Ovary (tissue), 7 donors: ENCODE measurements at regions not wholly inside any gene's neighbourhood (a gene's known extent, or its start where the extent isn't known, plus 50 kb on each side); places are given as distances from the start of the nearest gene placed in this dataset.

Experiments used
- DNase-seq, 5 donors: peaks; one replicate each; pipeline ENCODE4 v3.0.0-alpha.2; 2019 to 2020
- H3K27ac ChIP-seq, 2 donors: fragments of 200-600 bp; one replicate each; pipeline versions ENCODE4 v1.5.1 to v1.8.0; 2019 to 2022
- H3K27me3 ChIP-seq: fragments of 200-600 bp; one replicate; pipeline ENCODE4 v1.8.0; 2022
- H3K36me3 ChIP-seq: fragments of 200-600 bp; sonication (generic); one replicate; pipeline ENCODE4 v1.5.1; 2019
- H3K4me1 ChIP-seq: one replicate; pipeline ENCODE4 v1.8.1; 2013; ENCODE audit warnings: mild to moderate bottlenecking, moderate library complexity; ENCODE audit not compliant: insufficient read depth
- H3K4me3 ChIP-seq: fragments of 200-600 bp; sonication (generic); one replicate; pipeline ENCODE4 v1.5.1; 2017
- H3K9me3 ChIP-seq, 2 donors: fragments of 200-600 bp in 1 of 2; sonication (generic) in 1 of 2; one replicate each; pipeline versions ENCODE4 v1.5.1 to v1.8.1; 2013 to 2019; ENCODE audit warnings: mild to moderate bottlenecking in 1 of 2, moderate library complexity in 1 of 2
- CTCF ChIP-seq, 3 donors: fragments of 450-650 bp in 2 of 3; fragments of 200-600 bp in 1 of 3; IDR thresholded peaks; one replicate each; pipeline versions ENCODE4 v1.5.1 to v1.8.0; 2016 to 2022; ENCODE audit warnings: antibody characterized with exemption in 3 of 3, mild to moderate bottlenecking in 1 of 3
- EP300 ChIP-seq: sonication (generic); formaldehyde crosslinking; IDR thresholded peaks from one replicate; pipeline ENCODE4 v1.6.1; 2017; ENCODE audit warnings: antibody characterized with exemption
- POLR2A ChIP-seq: fragments of 450-650 bp; IDR thresholded peaks from one replicate; pipeline ENCODE4 v1.6.1; 2017; ENCODE audit warnings: antibody characterized with exemption, mild to moderate bottlenecking, moderate library complexity
- WGBS, 3 donors: extraction: QIAGEN DNeasy Blood & Tissue Kit in 1 of 3; methylation state at CpG; one replicate each; pipeline versions ENCODE4 v1.1.5 to v1.1.7; 2013 to 2017; 5-methylcytosine and 5-hydroxymethylcytosine counted together
- intact Hi-C, 4 donors: fragments of 100-400 bp; cut with DNase I; formaldehyde crosslinking; loops; one replicate each; pipeline versions ENCODE4 v1.11.0 to v1.15.1; 2022 to 2023
- donor health status: DM: no; HTN: no; CAD: no; lungs with moderate emphysema.
- donor health status: DM: no; HTN: no; CAD: no.
- donor health status: Bipolar disorder and iron deficiency.
- donor health status: DM: no; HTN: no; CAD: no.
- donor health status: DM: yes; HTN: yes; CAD: no.

- Histone ChIP-seq H3K27ac (no peak overlapping the region), H3K4me3 (no peak overlapping the region), H3K4me1 (no peaks in the 10 kb centered on the region), H3K27me3 (no peaks in the 10 kb centered on the region), H3K36me3 (no peaks in the 10 kb centered on the region), H3K9me3 (no peaks in the 10 kb centered on the region)
- 32 to 43% (median 39%) methylated on average over 3 of the region's 3 CpGs for WGBS, 3 donors
- DNase-seq = no peak
- intact Hi-C loops = no loop called here
- TF ChIP-seq POLR2A (no peak), EP300 (no peak)
Measured at GRCh38 chr4:79185526-79186045, 140.3 kb downstream of the NAA11 start.

- Histone ChIP-seq H3K4me3 (no peak overlapping the region), H3K27me3 (no peaks in the 10 kb centered on the region), H3K27ac (no peak overlapping the region), H3K36me3 (no peaks in the 10 kb centered on the region), H3K9me3 (no peaks in the 10 kb centered on the region), H3K4me1 (no peaks in the 10 kb centered on the region)
- DNase-seq = no peak
- 15 to 45% (median 34%) methylated on average over 4 of the region's 4 CpGs for WGBS, 3 donors
- intact Hi-C loops = no loop called here
- no peak for TF ChIP-seq CTCF (IDR thresholded peaks at IDR 0.05)
- TF ChIP-seq POLR2A = no peak
- no peak for TF ChIP-seq EP300
Measured at GRCh38 chr4:79184476-79184875, 141.4 kb downstream of the NAA11 start.

- TF ChIP-seq POLR2A = no peak
- TF ChIP-seq EP300 = no peak
- no peak for TF ChIP-seq CTCF (IDR thresholded peaks at IDR 0.05)
Measured at GRCh38 chr4:79182209-79182608, 143.7 kb downstream of the NAA11 start.

GRCh38 chr4:79181190-79181589 lies 144.7 kb downstream of the NAA11 start:
- H3K9me3 ChIP-seq = no peaks in the 10 kb centered on the region
- intact Hi-C loops = no loop called here
- H3K27me3 ChIP-seq = no peaks in the 10 kb centered on the region
- no peaks in the 10 kb centered on the region for H3K36me3 ChIP-seq
- no peak for TF ChIP-seq POLR2A
- no peak for TF ChIP-seq EP300
- no peak for TF ChIP-seq CTCF (IDR thresholded peaks at IDR 0.05)
- no peaks in the 10 kb centered on the region for H3K4me1 ChIP-seq
- no peak overlapping the region for H3K4me3 ChIP-seq
- WGBS, 3 donors = 92 to 96% (median 93%) methylated on average over 7 of the region's 7 CpGs
- H3K27ac ChIP-seq = no peak overlapping the region
- no peak for DNase-seq

More at GRCh38 chr4:79182209-79182608, 143.7 kb downstream of the NAA11 start:
- no peak for DNase-seq
- H3K27me3 ChIP-seq = no peaks in the 10 kb centered on the region
- intact Hi-C loops = no loop called here
- H3K4me3 ChIP-seq = no peak overlapping the region
- no peaks in the 10 kb centered on the region for H3K36me3 ChIP-seq
- no peak overlapping the region for H3K27ac ChIP-seq
- H3K9me3 ChIP-seq = no peaks in the 10 kb centered on the region
- H3K4me1 ChIP-seq = no peaks in the 10 kb centered on the region
- 56 to 72% (median 64%) methylated on average over 3 of the region's 3 CpGs for WGBS, 3 donors

- intact Hi-C loops = no loop called here
- H3K27ac ChIP-seq = no peak overlapping the region
- TF ChIP-seq EP300 (no peak), CTCF (IDR thresholded peaks at IDR 0.05) (no peak), POLR2A (no peak)
- H3K4me3 ChIP-seq = no peak overlapping the region
- H3K27me3 ChIP-seq = no peaks in the 10 kb centered on the region
- peak; percentile 22 to 59 (median 40) for DNase-seq
- H3K4me1 ChIP-seq = no peaks in the 10 kb centered on the region
- H3K36me3 ChIP-seq = no peaks in the 10 kb centered on the region
- no peaks in the 10 kb centered on the region for H3K9me3 ChIP-seq
Measured at GRCh38 chr4:79178760-79179159, 147.1 kb downstream of the NAA11 start.
